ENCODE measurements at regions not wholly inside any gene's neighbourhood (a gene's known extent, or its start where the extent isn't known, plus 50 kb on each side); places are given as distances from the start of the nearest gene placed in this dataset.
"Not testable (repeated sequence)": the region's sequence is repeated elsewhere in the genome, so short reads cannot be mapped to it uniquely, and the experiment has no call there.

GRCh38 chr4:3961091-3961672, 195.0 kb downstream of the ADRA2C start:
- not testable (repeated sequence) for TF ChIP-seq EZH2phosphoT487 (IDR thresholded peaks at IDR 0.05; ENCODE audit: borderline replicate concordance, low read length); EZH2 (IDR thresholded peaks at IDR 0.05; ENCODE audit: low read length, unreplicated experiment)
- TF ChIP-seq, protein P1, sequence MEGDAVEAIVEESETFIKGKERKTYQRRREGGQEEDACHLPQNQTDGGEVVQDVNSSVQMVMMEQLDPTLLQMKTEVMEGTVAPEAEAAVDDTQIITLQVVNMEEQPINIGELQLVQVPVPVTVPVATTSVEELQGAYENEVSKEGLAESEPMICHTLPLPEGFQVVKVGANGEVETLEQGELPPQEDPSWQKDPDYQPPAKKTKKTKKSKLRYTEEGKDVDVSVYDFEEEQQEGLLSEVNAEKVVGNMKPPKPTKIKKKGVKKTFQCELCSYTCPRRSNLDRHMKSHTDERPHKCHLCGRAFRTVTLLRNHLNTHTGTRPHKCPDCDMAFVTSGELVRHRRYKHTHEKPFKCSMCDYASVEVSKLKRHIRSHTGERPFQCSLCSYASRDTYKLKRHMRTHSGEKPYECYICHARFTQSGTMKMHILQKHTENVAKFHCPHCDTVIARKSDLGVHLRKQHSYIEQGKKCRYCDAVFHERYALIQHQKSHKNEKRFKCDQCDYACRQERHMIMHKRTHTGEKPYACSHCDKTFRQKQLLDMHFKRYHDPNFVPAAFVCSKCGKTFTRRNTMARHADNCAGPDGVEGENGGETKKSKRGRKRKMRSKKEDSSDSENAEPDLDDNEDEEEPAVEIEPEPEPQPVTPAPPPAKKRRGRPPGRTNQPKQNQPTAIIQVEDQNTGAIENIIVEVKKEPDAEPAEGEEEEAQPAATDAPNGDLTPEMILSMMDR (conservative IDR thresholded peaks at IDR 0.05; ENCODE audit: low read depth, low read length) = not testable (repeated sequence)

Measured in PC-3 (cell line).